H1 (cell line): ENCODE measurements at regions not wholly inside any gene's neighbourhood (a gene's known extent, or its start where the extent isn't known, plus 50 kb on each side); places are given as distances from the start of the nearest gene placed in this dataset.

Experiments used
- RAD21 ChIP-seq, 2 experiments: IDR thresholded peaks in 1 of 2; conservative IDR thresholded peaks in 1 of 2; 2 replicates each; pipeline ENCODE4 v1.6.1; 2011; ENCODE audit warnings: low read depth in 2 of 2, low read length in 2 of 2, improper control_type of control experiment in 1 of 2, inconsistent platforms in 1 of 2, mild to moderate bottlenecking in 1 of 2, moderate library complexity in 1 of 2

DNA sequence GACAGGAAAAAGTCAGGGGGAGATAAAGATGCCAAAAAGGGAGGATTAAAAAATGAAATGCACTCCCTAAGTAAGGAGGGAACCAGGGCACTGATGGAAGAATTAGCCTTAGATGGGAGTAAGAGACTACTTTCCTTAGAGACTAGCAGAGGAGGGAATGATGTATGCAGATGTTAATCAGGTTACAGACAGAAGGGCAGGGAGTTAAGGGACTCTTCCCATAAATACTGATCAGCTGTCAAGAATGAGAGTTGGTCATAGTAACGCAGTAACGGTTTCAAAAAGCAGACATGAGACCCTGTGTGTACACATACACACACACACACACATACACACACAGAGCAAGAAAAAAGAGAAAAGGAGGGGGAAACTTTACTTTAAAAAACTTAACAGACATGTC, 93.4 kb downstream of the PHLDA1 start (continued):
- TF ChIP-seq RAD21 (IDR thresholded peaks at IDR 0.05 in 1 of 2, conservative IDR thresholded peaks at IDR 0.05 in 1 of 2; ENCODE audit: low read depth in 2 of 2, low read length in 2 of 2): no peak
